ENCODE measurements at regions not wholly inside any gene's neighbourhood (a gene's known extent, or its start where the extent isn't known, plus 50 kb on each side); places are given as distances from the start of the nearest gene placed in this dataset.
"Not testable (repeated sequence)": the region's sequence is repeated elsewhere in the genome, so short reads cannot be mapped to it uniquely, and the experiment has no call there.

GRCh38 chr2:75432761-75433361, 127.9 kb downstream of the EVA1A start:
- Mint-ChIP-seq H3K36me3 (ENCODE audit: low read depth) (no peaks in the 10 kb centered on the region), H3K4me3 (no peak overlapping the region), H3K27me3 (ENCODE audit: low read depth) (peaks cover 8% of the 10 kb centered on the region), H3K9me3 (peaks cover 5% of the 10 kb centered on the region), H3K4me1 (peaks cover 11% of the 10 kb centered on the region), H3K27ac (peak overlapping the region in 2 of 3 experiments; percentile 19 to 35)
- TF ChIP-seq, protein P1, sequence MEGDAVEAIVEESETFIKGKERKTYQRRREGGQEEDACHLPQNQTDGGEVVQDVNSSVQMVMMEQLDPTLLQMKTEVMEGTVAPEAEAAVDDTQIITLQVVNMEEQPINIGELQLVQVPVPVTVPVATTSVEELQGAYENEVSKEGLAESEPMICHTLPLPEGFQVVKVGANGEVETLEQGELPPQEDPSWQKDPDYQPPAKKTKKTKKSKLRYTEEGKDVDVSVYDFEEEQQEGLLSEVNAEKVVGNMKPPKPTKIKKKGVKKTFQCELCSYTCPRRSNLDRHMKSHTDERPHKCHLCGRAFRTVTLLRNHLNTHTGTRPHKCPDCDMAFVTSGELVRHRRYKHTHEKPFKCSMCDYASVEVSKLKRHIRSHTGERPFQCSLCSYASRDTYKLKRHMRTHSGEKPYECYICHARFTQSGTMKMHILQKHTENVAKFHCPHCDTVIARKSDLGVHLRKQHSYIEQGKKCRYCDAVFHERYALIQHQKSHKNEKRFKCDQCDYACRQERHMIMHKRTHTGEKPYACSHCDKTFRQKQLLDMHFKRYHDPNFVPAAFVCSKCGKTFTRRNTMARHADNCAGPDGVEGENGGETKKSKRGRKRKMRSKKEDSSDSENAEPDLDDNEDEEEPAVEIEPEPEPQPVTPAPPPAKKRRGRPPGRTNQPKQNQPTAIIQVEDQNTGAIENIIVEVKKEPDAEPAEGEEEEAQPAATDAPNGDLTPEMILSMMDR (IDR thresholded peaks at IDR 0.05; ENCODE audit: unreplicated experiment in 3 of 3), result no peak

DNA sequence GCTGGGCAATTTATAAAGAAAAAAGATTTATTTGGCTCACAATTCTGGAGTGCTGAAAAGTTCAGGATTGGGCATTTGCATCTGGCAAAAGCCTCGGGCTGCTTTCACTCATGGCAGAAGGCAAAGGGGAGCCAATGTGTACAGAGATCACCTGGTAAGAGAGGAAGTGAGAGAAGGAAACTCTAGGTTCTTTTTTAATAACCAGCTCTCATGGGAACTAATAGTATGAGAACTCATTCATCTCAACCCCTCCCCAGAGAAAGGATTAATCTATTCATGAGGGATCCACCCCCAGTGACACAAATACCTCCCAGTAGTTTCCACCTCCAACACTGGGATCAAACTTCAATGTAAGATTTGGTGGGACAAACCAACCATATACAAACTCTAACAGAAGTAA, 129.0 kb downstream of the EVA1A start:
- Mint-ChIP-seq H3K36me3 (ENCODE audit: low read depth) (no peaks in the 10 kb centered on the region), H3K27ac (peak overlapping the region in 1 of 3 experiments; percentile 28), H3K4me3 (no peak overlapping the region), H3K9me3 (peaks cover 5% of the 10 kb centered on the region), H3K4me1 (peaks cover 11% of the 10 kb centered on the region), H3K27me3 (ENCODE audit: low read depth) (peaks cover 8% of the 10 kb centered on the region)
- TF ChIP-seq, protein P1 (IDR thresholded peaks at IDR 0.05; ENCODE audit: unreplicated experiment in 3 of 3), result no peak

DNA sequence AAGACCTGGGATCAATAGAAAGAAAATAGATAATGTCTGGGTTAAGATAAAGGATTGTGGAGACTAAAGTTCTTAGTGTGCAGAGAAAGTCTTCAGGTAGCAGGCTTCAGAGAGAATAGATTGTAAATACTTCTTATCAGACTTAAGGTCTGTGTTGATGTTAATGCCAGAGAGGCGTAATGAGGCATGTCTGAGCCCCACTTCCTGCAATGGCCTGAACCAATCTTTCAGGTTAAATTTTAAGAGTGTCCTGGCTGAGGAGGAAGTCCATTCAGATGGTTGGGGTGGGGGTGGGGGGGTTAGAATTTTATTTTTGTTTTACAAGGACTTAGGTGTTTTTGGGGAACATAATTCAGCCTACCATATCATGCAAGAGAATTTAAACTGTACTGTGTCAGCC, 129.5 kb downstream of the EVA1A start:
- Mint-ChIP-seq H3K27me3 (ENCODE audit: low read depth) (peaks cover 8% of the 10 kb centered on the region), H3K4me3 (no peak overlapping the region), H3K4me1 (peaks cover 11% of the 10 kb centered on the region), H3K27ac (peak overlapping the region in 2 of 3 experiments; percentile 28 to 44), H3K36me3 (ENCODE audit: low read depth) (no peaks in the 10 kb centered on the region), H3K9me3 (peaks cover 5% of the 10 kb centered on the region)
- TF ChIP-seq, protein P1 (IDR thresholded peaks at IDR 0.05; ENCODE audit: unreplicated experiment in 3 of 3), result no peak

GRCh38 chr2:75430449-75430848, 130.3 kb downstream of the EVA1A start:
- not testable (repeated sequence) for H3K9me3 Mint-ChIP-seq; H3K36me3 Mint-ChIP-seq (ENCODE audit: low read depth); H3K27ac Mint-ChIP-seq; H3K27me3 Mint-ChIP-seq (ENCODE audit: low read depth); H3K4me3 Mint-ChIP-seq
- peaks cover 11% of the 10 kb centered on the region for H3K4me1 Mint-ChIP-seq

GRCh38 chr2:75428646-75429443, 131.9 kb downstream of the EVA1A start:
- TF ChIP-seq, protein P1 (IDR thresholded peaks at IDR 0.05; ENCODE audit: unreplicated experiment in 3 of 3), result no peak
- no peaks in the 10 kb centered on the region for H3K9me3 Mint-ChIP-seq
- H3K27ac Mint-ChIP-seq, result no peak overlapping the region
- H3K4me3 Mint-ChIP-seq, result no peak overlapping the region
- no peaks in the 10 kb centered on the region for H3K36me3 Mint-ChIP-seq (ENCODE audit: low read depth)
- H3K27me3 Mint-ChIP-seq (ENCODE audit: low read depth), result no peaks in the 10 kb centered on the region
- H3K4me1 Mint-ChIP-seq, result peaks cover 11% of the 10 kb centered on the region

DNA sequence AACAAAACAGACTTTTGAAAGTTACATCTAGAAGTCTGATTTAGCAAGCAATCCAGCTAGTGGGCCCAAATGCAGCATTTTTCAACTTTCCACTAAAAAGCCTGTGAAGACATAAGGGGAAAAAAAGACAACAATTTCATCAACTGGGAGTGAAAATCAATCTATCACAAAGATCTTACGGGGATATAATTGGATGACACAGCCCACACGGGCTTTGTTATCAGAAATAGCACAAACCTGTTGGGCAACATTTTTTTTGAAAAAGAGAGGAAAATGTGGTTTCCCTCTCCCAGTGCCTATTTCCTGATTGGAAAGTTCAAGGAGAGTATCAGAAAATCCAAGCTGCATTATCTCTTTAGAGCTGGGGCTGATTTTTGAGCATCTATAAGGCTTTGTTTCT, 132.7 kb downstream of the EVA1A start:
- no peaks in the 10 kb centered on the region for H3K27me3 Mint-ChIP-seq (ENCODE audit: low read depth)
- TF ChIP-seq, protein P1 (IDR thresholded peaks at IDR 0.05; ENCODE audit: unreplicated experiment in 3 of 3), result no peak

More for the DNA sequence above, 132.7 kb downstream of the EVA1A start:
- Mint-ChIP-seq H3K4me1 (peaks cover 11% of the 10 kb centered on the region), H3K27ac (no peak overlapping the region), H3K36me3 (ENCODE audit: low read depth) (no peaks in the 10 kb centered on the region), H3K4me3 (no peak overlapping the region), H3K9me3 (no peaks in the 10 kb centered on the region)
